CD14-positive monocyte (primary cell): ENCODE measurements at regions not wholly inside any gene's neighbourhood (a gene's known extent, or its start where the extent isn't known, plus 50 kb on each side); places are given as distances from the start of the nearest gene placed in this dataset.

Source experiments
- DNase-seq, 3 donors: peaks; one replicate each; pipeline ENCODE4 v3.0.0-alpha.2; 2011 to 2022
- H2AFZ ChIP-seq: 2 replicates; pipeline ENCODE4 v1.6.0; 2012; ENCODE audit warnings: mild to moderate bottlenecking, low read depth, low read length, inconsistent platforms; ENCODE audit not compliant: insufficient read depth, poor library complexity, severe bottlenecking
- H3K27ac ChIP-seq, 2 donors: 1 replicate in 1 of 2; 2 replicates in 1 of 2; pipeline ENCODE4 v1.5.1; 2012 to 2013; ENCODE audit warnings: low read length in 2 of 2, control low read depth in 1 of 2, inconsistent platforms in 1 of 2, low read depth in 1 of 2, mild to moderate bottlenecking in 1 of 2
- H3K27me3 ChIP-seq, 2 donors: one replicate each; pipeline versions ENCODE4 v1.6.0 to v1.6.1; 2011 to 2013; ENCODE audit warnings: low read length in 2 of 2; ENCODE audit not compliant: control insufficient read depth in 2 of 2, insufficient read depth in 2 of 2
- H3K36me3 ChIP-seq, 2 donors: replicated peaks in 1 of 2; 1 replicate in 1 of 2; 2 replicates in 1 of 2; pipeline versions ENCODE4 v1.5.1 to v1.6.1; 2012 to 2013; ENCODE audit warnings: low read length in 2 of 2, control low read depth in 1 of 2, inconsistent platforms in 1 of 2, mild to moderate bottlenecking in 1 of 2; ENCODE audit not compliant: insufficient read depth in 2 of 2, control insufficient read depth in 1 of 2
- H3K4me1 ChIP-seq, 2 donors: 1 replicate in 1 of 2; 2 replicates in 1 of 2; pipeline versions ENCODE4 v1.5.1 to v1.6.1; 2012 to 2013; ENCODE audit warnings: low read length in 2 of 2, control low read depth in 1 of 2, inconsistent platforms in 1 of 2, mild to moderate bottlenecking in 1 of 2, moderate library complexity in 1 of 2; ENCODE audit not compliant: insufficient read depth in 2 of 2, control insufficient read depth in 1 of 2
- H3K4me2 ChIP-seq: replicated peaks from 2 replicates; pipeline ENCODE3; 2012; ENCODE audit warnings: low read length, moderate library complexity, mild to moderate bottlenecking; ENCODE audit not compliant: poor library complexity, severe bottlenecking; ENCODE audit errors: extremely low read depth
- H3K4me3 ChIP-seq, 3 experiments: fragments of 200-600 bp in 1 of 3; sonication (generic) in 1 of 3; replicated peaks in 1 of 3; 1 replicate in 2 of 3; 2 replicates in 1 of 3; pipeline ENCODE4 v1.5.1; 2011 to 2013; ENCODE audit warnings: low read length in 3 of 3, mild to moderate bottlenecking in 3 of 3, control low read depth in 2 of 3, low read depth in 2 of 3, inconsistent platforms in 1 of 3, moderate library complexity in 1 of 3
- H3K79me2 ChIP-seq: 2 replicates; pipeline ENCODE4 v1.6.0; 2012; ENCODE audit warnings: mild to moderate bottlenecking, control low read depth, inconsistent platforms, low read length, moderate library complexity; ENCODE audit not compliant: insufficient read depth
- H3K9ac ChIP-seq: 2 replicates; pipeline ENCODE4 v1.6.0; 2017; ENCODE audit warnings: low read length, mild to moderate bottlenecking; ENCODE audit not compliant: insufficient read depth, poor library complexity, severe bottlenecking
- H3K9me3 ChIP-seq, 2 donors: replicated peaks in 1 of 2; 1 replicate in 1 of 2; 2 replicates in 1 of 2; pipeline versions ENCODE4 v1.5.1 to v1.6.1; 2012 to 2013; ENCODE audit warnings: low read length in 2 of 2, control low read depth in 1 of 2; ENCODE audit not compliant: control insufficient read depth in 1 of 2, insufficient read depth in 1 of 2
- H4K20me1 ChIP-seq: 2 replicates; pipeline ENCODE4 v1.6.0; 2012; ENCODE audit warnings: mild to moderate bottlenecking, low read length, control low read depth, moderate library complexity; ENCODE audit not compliant: insufficient read depth
- H3K27ac Mint-ChIP-seq, 7 donors: one replicate each; pipeline ENCODE4 v1.8.0; 2020; ENCODE audit warnings: mild to moderate bottlenecking in 7 of 7, mixed read lengths in 7 of 7, moderate library complexity in 6 of 7, inconsistent platforms in 2 of 7
- H3K27me3 Mint-ChIP-seq, 3 donors: one replicate each; pipeline ENCODE4 v1.8.0; 2021 to 2022; ENCODE audit warnings: low read depth in 3 of 3, mild to moderate bottlenecking in 3 of 3, mixed read lengths in 3 of 3, moderate library complexity in 3 of 3, inconsistent platforms in 1 of 3
- H3K36me3 Mint-ChIP-seq, 2 donors: one replicate each; pipeline ENCODE4 v1.8.0; 2020; ENCODE audit warnings: mixed read lengths in 2 of 2, inconsistent platforms in 1 of 2, mild to moderate bottlenecking in 1 of 2
- H3K4me1 Mint-ChIP-seq: one replicate; pipeline ENCODE4 v1.8.0; 2020; ENCODE audit warnings: mild to moderate bottlenecking, mixed read lengths
- H3K4me3 Mint-ChIP-seq, 2 donors: one replicate each; pipeline ENCODE4 v1.8.0; 2020; ENCODE audit warnings: mild to moderate bottlenecking in 2 of 2, mixed read lengths in 2 of 2, moderate library complexity in 1 of 2
- H3K9me3 Mint-ChIP-seq, 7 donors: one replicate each; pipeline ENCODE4 v1.8.0; 2020 to 2022; ENCODE audit warnings: mixed read lengths in 7 of 7, mild to moderate bottlenecking in 6 of 7, moderate library complexity in 6 of 7, inconsistent platforms in 2 of 7
- WGBS: methylation state at CpG from one replicate; pipeline ENCODE4 v1.1.5; 2013; ENCODE audit warnings: missing lambda C conversion rate; ENCODE audit not compliant: insufficient coverage; 5-methylcytosine and 5-hydroxymethylcytosine counted together
- intact Hi-C, 2 donors: fragments of 100-400 bp; cut with micrococcal nuclease; formaldehyde crosslinking; loops; one replicate each; pipeline versions ENCODE4 v1.15.0 to v1.15.1; 2023
- TF ChIP-seq, protein P1 (sequence below): fragments of 200-600 bp; IDR thresholded peaks from one replicate; pipeline ENCODE4 v1.8.0; 2022; ENCODE audit warnings: antibody characterized with exemption, mild to moderate bottlenecking

DNA sequence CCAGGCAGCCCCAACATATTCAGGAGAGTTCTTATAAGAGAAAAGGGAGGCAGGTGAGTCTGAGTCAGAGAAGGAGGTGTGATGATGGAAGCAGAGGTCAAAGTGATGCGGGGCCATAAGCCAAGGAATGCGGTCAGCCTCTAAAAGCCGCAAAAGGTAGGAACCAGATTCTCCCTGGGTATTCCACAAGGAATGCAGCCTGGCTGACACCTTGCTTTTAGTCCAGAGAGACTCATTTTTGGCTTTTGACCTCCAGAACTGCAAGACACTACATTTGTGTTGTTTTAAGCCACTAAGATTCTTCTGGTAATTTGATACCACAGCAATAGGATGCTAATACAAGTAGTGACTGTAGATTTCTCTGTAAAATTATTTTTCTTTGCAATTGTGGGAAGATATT, 151.5 kb upstream of the EEPD1 start:
- no peak overlapping the region for H3K4me3 ChIP-seq
- H4K20me1 ChIP-seq: no peaks in the 10 kb centered on the region
- no peaks in the 10 kb centered on the region for H3K79me2 ChIP-seq
- H3K4me1 ChIP-seq: no peaks in the 10 kb centered on the region
- Mint-ChIP-seq H3K36me3 (no peaks in the 10 kb centered on the region), H3K27me3 (peaks cover 0 to 6% (median 1%) of the 10 kb centered on the region in 3 donors), H3K9me3 (peaks cover 0 to 3% (median 0%) of the 10 kb centered on the region in 7 donors), H3K4me1 (peaks cover 4% of the 10 kb centered on the region), H3K4me3 (no peak overlapping the region), H3K27ac (peak overlapping the region in 1 of 7 donors; percentile 53)
- H2AFZ ChIP-seq: no peak overlapping the region
- H3K27ac ChIP-seq: no peak overlapping the region
- WGBS: 100% methylated on average over 2 of the region's 3 CpGs
- no peak for DNase-seq
- H3K9ac ChIP-seq: no peak overlapping the region
- TF ChIP-seq, protein P1, sequence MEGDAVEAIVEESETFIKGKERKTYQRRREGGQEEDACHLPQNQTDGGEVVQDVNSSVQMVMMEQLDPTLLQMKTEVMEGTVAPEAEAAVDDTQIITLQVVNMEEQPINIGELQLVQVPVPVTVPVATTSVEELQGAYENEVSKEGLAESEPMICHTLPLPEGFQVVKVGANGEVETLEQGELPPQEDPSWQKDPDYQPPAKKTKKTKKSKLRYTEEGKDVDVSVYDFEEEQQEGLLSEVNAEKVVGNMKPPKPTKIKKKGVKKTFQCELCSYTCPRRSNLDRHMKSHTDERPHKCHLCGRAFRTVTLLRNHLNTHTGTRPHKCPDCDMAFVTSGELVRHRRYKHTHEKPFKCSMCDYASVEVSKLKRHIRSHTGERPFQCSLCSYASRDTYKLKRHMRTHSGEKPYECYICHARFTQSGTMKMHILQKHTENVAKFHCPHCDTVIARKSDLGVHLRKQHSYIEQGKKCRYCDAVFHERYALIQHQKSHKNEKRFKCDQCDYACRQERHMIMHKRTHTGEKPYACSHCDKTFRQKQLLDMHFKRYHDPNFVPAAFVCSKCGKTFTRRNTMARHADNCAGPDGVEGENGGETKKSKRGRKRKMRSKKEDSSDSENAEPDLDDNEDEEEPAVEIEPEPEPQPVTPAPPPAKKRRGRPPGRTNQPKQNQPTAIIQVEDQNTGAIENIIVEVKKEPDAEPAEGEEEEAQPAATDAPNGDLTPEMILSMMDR: no peak
- H3K9me3 ChIP-seq: no peaks in the 10 kb centered on the region
- no peaks in the 10 kb centered on the region for H3K36me3 ChIP-seq
- no peak overlapping the region for H3K4me2 ChIP-seq
- no peaks in the 10 kb centered on the region for H3K27me3 ChIP-seq
- intact Hi-C loops: no loop called here

DNA sequence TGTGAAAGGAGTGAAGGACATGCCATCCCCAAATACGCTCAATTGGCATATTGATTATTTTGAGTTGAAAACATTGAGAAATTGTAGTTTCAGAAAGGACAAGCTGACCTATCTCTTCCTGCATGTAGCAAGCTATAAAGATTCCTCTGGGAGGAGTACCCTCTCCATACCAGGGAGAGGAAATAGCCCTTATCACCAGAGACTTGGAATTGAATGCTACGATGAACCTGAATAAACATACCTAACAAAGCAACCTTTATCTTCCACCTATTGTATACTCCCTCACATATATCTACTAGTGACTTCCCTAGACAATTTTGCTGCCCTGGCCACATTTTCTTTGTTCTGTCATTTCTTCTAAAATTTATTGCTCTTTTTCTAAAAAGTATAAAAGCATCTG, 150.2 kb upstream of the EEPD1 start:
- no peaks in the 10 kb centered on the region for H3K9me3 ChIP-seq
- Mint-ChIP-seq H3K4me3 (no peak overlapping the region), H3K36me3 (no peaks in the 10 kb centered on the region), H3K27me3 (peaks cover 0 to 4% (median 1%) of the 10 kb centered on the region in 3 donors), H3K4me1 (peaks cover 4% of the 10 kb centered on the region), H3K9me3 (peaks cover 0 to 3% (median 0%) of the 10 kb centered on the region in 7 donors), H3K27ac (no peak overlapping the region)
- no peak overlapping the region for H3K4me2 ChIP-seq
- H3K27me3 ChIP-seq: no peaks in the 10 kb centered on the region
- TF ChIP-seq, protein P1: no peak
- no peak overlapping the region for H3K4me3 ChIP-seq
- H3K79me2 ChIP-seq: no peaks in the 10 kb centered on the region
- H3K9ac ChIP-seq: no peak overlapping the region
- no peak for DNase-seq
- H3K4me1 ChIP-seq: no peaks in the 10 kb centered on the region
- no peak overlapping the region for H3K27ac ChIP-seq
- no peaks in the 10 kb centered on the region for H4K20me1 ChIP-seq
- H2AFZ ChIP-seq: no peak overlapping the region
- no CpG with 5 or more reads among the region's 2 CpGs for WGBS
- H3K36me3 ChIP-seq: no peaks in the 10 kb centered on the region
- intact Hi-C loops: no loop called here
